ENCODE measurements at regions not wholly inside any gene's neighbourhood (a gene's known extent, or its start where the extent isn't known, plus 50 kb on each side); places are given as distances from the start of the nearest gene placed in this dataset.

DNA sequence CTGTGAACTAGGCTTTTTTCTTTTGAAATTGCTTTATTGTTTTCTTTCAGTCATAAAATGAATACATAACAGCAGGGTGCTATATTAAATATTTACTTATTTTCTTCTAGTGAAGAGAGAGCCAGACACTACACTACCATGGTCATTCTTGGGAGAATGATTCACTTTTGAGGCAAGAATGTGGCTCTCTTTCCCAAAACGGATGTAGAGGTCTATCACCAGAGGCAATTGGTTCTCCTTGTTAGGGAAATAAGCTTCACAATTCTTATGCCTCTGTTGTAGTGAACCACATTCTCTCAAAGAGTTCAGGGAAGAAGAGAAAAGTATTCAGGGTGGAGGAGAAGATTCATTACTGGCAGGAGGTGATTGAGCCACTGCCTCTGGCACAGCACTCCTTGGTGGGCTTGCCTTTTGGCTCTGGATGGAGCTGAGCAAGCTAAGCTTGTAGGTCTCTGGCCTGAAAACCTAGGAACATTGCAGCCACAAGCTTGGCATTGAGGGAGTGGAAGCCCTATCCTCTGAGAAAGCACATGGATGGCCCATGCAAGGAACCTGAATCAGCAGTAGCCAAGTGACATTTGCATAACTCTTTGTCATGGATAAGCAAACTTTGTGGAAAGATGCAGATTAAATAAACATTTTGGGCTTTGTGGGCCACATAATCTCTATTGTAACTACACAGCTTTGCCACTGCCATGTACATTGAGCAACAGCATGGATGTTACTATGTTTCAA, 179.0 kb upstream of the TNC start:
- TF ChIP-seq EP300 (IDR thresholded peaks at IDR 0.05), result no peak
- no peak for TF ChIP-seq POLR2AphosphoS5 (IDR thresholded peaks at IDR 0.05)
- no peak for TF ChIP-seq POLR2A (IDR thresholded peaks at IDR 0.05)
- TF ChIP-seq, protein P1, sequence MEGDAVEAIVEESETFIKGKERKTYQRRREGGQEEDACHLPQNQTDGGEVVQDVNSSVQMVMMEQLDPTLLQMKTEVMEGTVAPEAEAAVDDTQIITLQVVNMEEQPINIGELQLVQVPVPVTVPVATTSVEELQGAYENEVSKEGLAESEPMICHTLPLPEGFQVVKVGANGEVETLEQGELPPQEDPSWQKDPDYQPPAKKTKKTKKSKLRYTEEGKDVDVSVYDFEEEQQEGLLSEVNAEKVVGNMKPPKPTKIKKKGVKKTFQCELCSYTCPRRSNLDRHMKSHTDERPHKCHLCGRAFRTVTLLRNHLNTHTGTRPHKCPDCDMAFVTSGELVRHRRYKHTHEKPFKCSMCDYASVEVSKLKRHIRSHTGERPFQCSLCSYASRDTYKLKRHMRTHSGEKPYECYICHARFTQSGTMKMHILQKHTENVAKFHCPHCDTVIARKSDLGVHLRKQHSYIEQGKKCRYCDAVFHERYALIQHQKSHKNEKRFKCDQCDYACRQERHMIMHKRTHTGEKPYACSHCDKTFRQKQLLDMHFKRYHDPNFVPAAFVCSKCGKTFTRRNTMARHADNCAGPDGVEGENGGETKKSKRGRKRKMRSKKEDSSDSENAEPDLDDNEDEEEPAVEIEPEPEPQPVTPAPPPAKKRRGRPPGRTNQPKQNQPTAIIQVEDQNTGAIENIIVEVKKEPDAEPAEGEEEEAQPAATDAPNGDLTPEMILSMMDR (IDR thresholded peaks at IDR 0.05), result no peak
- Histone ChIP-seq H3K36me3 (no peaks in the 10 kb centered on the region), H3K27me3 (no peaks in the 10 kb centered on the region), H3K4me3 (no peak overlapping the region), H3K27ac (no peak overlapping the region), H3K4me1 (peaks cover 5 to 13% (median 13%) of the 10 kb centered on the region in 3 donors), H3K9me3 (no peaks in the 10 kb centered on the region)
- WGBS, 2 donors (ENCODE audit: low coverage in 1 of 2), result 91% methylated on average over 1 of the region's 1 CpG; no CpG with 5 or more reads in 1 of the 2 donors
- ATAC-seq, result no peak

DNA sequence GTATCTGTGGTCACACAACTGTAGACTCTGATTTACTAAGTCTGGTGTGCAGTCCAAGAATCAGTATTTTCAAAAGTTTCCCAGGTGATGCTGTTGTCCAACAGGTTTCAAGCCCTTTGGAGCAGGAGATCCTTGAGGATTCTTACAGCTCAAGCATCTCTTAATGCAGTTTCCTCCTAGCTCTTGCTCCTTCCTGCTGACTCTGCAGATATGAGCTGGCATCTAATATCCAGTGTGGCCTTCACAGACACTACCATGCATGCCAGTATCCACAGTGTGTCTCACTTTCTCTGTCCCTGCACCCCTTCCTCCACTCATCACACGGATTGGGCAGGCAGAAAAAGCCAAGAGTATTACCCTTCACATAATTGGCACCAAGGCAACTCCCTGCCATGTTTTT, 182.2 kb upstream of the TNC start:
- Histone ChIP-seq H3K27ac (no peak overlapping the region), H3K4me3 (no peak overlapping the region), H3K36me3 (no peaks in the 10 kb centered on the region), H3K9me3 (no peaks in the 10 kb centered on the region), H3K4me1 (no peaks in the 10 kb centered on the region), H3K27me3 (no peaks in the 10 kb centered on the region)
- ATAC-seq, result no peak
- 40 to 100% methylated on average over 1 of the region's 1 CpG for WGBS, 2 donors (ENCODE audit: low coverage in 1 of 2)
- TF ChIP-seq POLR2A (IDR thresholded peaks at IDR 0.05) (no peak), POLR2AphosphoS5 (IDR thresholded peaks at IDR 0.05) (no peak)

DNA sequence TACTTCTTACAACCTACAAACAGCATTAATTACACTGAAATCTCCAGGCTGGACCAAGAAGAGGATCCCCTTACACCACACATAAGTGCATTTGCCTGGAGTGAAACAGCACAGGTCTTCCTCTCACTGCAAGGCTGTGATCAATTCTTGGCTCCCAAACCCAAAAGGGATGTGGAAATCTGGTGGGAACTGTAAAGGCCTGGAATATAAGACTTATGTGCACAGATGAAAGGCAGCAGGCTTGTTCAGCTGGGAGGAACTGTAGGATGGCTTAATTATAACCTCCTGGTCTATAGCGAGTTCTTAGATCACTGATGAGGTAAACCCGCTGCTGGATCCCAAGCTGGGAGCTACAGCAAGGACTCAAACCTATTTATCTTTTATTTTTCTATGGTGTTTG, 182.9 kb upstream of the TNC start:
- Histone ChIP-seq H3K9me3 (no peaks in the 10 kb centered on the region), H3K4me3 (no peak overlapping the region), H3K4me1 (no peaks in the 10 kb centered on the region), H3K27ac (no peak overlapping the region), H3K27me3 (no peaks in the 10 kb centered on the region), H3K36me3 (no peaks in the 10 kb centered on the region)
- 69 to 84% methylated on average over 2 of the region's 2 CpGs for WGBS, 2 donors (ENCODE audit: low coverage in 1 of 2)
- TF ChIP-seq, protein P1 (IDR thresholded peaks at IDR 0.05), result no peak
- no peak for TF ChIP-seq POLR2AphosphoS5 (IDR thresholded peaks at IDR 0.05)
- no peak for TF ChIP-seq POLR2A (IDR thresholded peaks at IDR 0.05)
- TF ChIP-seq EP300 (IDR thresholded peaks at IDR 0.05), result no peak
- no peak for ATAC-seq

DNA sequence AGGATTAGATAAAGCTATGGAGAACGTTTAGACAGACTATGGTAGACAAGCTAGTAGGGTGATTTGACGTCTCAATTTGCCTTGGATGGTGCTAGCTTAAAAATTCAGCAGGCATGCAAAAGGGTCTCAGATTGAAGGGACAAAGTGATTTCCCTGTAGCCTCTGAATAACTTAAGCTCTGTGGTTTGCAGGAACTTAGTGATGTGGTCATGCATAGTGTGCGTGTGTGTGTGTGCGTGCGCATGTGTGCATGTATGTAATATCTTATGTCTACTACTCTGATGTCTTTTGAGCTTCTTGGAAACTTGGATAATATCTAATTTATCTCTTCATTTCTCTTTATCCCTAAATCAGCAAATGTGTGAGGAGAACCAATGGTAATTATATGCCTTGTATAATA, 183.6 kb upstream of the TNC start:
- no peak overlapping the region for H3K27ac ChIP-seq
- 82 to 93% methylated on average over 5 of the region's 5 CpGs for WGBS, 2 donors (ENCODE audit: low coverage in 1 of 2)

DNA sequence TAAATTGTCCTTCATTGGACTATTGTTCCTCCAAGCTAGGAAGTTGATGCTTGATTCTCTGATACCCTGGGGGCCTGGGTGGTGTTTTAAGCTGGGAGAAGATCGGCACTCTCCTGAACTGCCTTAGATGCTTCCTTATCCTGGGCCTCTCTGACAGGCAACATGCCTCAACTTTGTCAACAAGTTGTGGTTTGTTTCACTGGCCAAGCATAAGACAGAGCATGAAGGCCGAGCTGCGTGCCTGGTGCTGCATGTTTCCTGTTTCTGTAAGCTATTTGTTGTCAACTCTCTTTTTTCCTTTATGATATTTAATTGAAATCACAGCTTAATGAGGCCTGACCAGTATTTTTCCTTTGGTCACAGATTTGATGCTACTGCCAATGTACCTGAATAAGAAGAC, 187.6 kb upstream of the TNC start:
- 60 to 70% methylated on average over 1 to 3 of the region's 3 CpGs for WGBS, 2 donors (ENCODE audit: low coverage in 1 of 2)
- no peaks in the 10 kb centered on the region for H3K9me3 ChIP-seq
- H3K27ac ChIP-seq, result no peak overlapping the region
- TF ChIP-seq, protein P1 (IDR thresholded peaks at IDR 0.05), result no peak
- no peak for TF ChIP-seq POLR2A (IDR thresholded peaks at IDR 0.05)
- no peak for TF ChIP-seq EP300 (IDR thresholded peaks at IDR 0.05)
- no peak for TF ChIP-seq POLR2AphosphoS5 (IDR thresholded peaks at IDR 0.05)
- H3K36me3 ChIP-seq, result no peaks in the 10 kb centered on the region
- no peak overlapping the region for H3K4me3 ChIP-seq
- H3K4me1 ChIP-seq, result no peaks in the 10 kb centered on the region
- no peaks in the 10 kb centered on the region for H3K27me3 ChIP-seq
- ATAC-seq, result no peak

More for the DNA sequence above, 183.6 kb upstream of the TNC start:
- Histone ChIP-seq H3K4me3 (no peak overlapping the region), H3K4me1 (no peaks in the 10 kb centered on the region), H3K27me3 (no peaks in the 10 kb centered on the region), H3K36me3 (no peaks in the 10 kb centered on the region), H3K9me3 (no peaks in the 10 kb centered on the region)
- ATAC-seq, result no peak
- TF ChIP-seq POLR2AphosphoS5 (IDR thresholded peaks at IDR 0.05) (no peak), EP300 (IDR thresholded peaks at IDR 0.05) (no peak), POLR2A (IDR thresholded peaks at IDR 0.05) (no peak)
- TF ChIP-seq, protein P1 (IDR thresholded peaks at IDR 0.05), result no peak
